H9 (cell line): ENCODE measurements at regions not wholly inside any gene's neighbourhood (a gene's known extent, or its start where the extent isn't known, plus 50 kb on each side); places are given as distances from the start of the nearest gene placed in this dataset.

ENCODE experiments used
- DNase-seq: peaks from one replicate; pipeline ENCODE4 v3.0.0-alpha.2; 2017
- H2AFZ ChIP-seq: one replicate; pipeline ENCODE4 v1.6.1; 2013; ENCODE audit warnings: mild to moderate bottlenecking, low read length, control low read depth, moderate library complexity
- H2AK5ac ChIP-seq: 2 replicates; pipeline ENCODE4 v1.6.1; 2013; ENCODE audit warnings: low read length, control low read depth, mixed read lengths; ENCODE audit not compliant: insufficient read length
- H2BK120ac ChIP-seq: one replicate; pipeline ENCODE4 v1.6.1; 2013; ENCODE audit warnings: low read depth, mild to moderate bottlenecking, low read length, control low read depth, inconsistent platforms; ENCODE audit not compliant: poor library complexity, severe bottlenecking
- H2BK12ac ChIP-seq: 2 replicates; pipeline ENCODE4 v1.6.1; 2013; ENCODE audit warnings: low read length, control low read depth, mixed read lengths, low read depth; ENCODE audit not compliant: insufficient read length
- H2BK15ac ChIP-seq: 2 replicates; pipeline ENCODE4 v1.6.1; 2013; ENCODE audit warnings: low read depth, low read length, control low read depth
- H2BK20ac ChIP-seq: one replicate; pipeline ENCODE4 v1.6.1; 2013; ENCODE audit warnings: low read depth, mild to moderate bottlenecking, low read length, control low read depth, inconsistent platforms; ENCODE audit not compliant: poor library complexity, severe bottlenecking
- H2BK5ac ChIP-seq: 2 replicates; pipeline ENCODE4 v1.6.1; 2013; ENCODE audit warnings: low read length, control low read depth, mixed read lengths; ENCODE audit not compliant: insufficient read length
- H3K14ac ChIP-seq: 2 replicates; pipeline ENCODE4 v1.6.1; 2013; ENCODE audit warnings: low read length, control low read depth; ENCODE audit not compliant: insufficient read depth
- H3K18ac ChIP-seq: 2 replicates; pipeline ENCODE4 v1.6.1; 2013; ENCODE audit warnings: low read depth, mild to moderate bottlenecking, mixed read lengths, low read length, control low read depth; ENCODE audit not compliant: insufficient read length
- H3K23ac ChIP-seq: 2 replicates; pipeline ENCODE4 v1.6.1; 2013; ENCODE audit warnings: low read length, control low read depth, mixed read lengths, low read depth; ENCODE audit not compliant: insufficient read length
- H3K23me2 ChIP-seq: 2 replicates; pipeline ENCODE4 v1.6.1; 2013; ENCODE audit warnings: low read depth, mild to moderate bottlenecking, mixed read lengths, low read length, control low read depth; ENCODE audit not compliant: insufficient read length, poor library complexity, severe bottlenecking
- H3K27ac ChIP-seq: 2 replicates; pipeline ENCODE4 v1.5.1; 2013; ENCODE audit warnings: low read length, control low read depth, mixed read lengths, low read depth; ENCODE audit not compliant: insufficient read length
- H3K27me3 ChIP-seq: 2 replicates; pipeline ENCODE4 v1.6.1; 2013; ENCODE audit warnings: low read length, control low read depth, inconsistent platforms; ENCODE audit not compliant: insufficient read depth
- H3K4ac ChIP-seq: 2 replicates; pipeline ENCODE4 v1.6.1; 2013; ENCODE audit warnings: low read depth, mild to moderate bottlenecking, control low read depth, inconsistent platforms, low read length, moderate library complexity
- H3K4me1 ChIP-seq: 2 replicates; pipeline ENCODE4 v1.6.1; 2013; ENCODE audit warnings: low read length, control low read depth, inconsistent platforms; ENCODE audit not compliant: insufficient read depth
- H3K4me2 ChIP-seq: 2 replicates; pipeline ENCODE4 v1.6.1; 2013; ENCODE audit warnings: low read length, control low read depth, mixed read lengths; ENCODE audit not compliant: insufficient read length, insufficient read depth
- H3K56ac ChIP-seq: 2 replicates; pipeline ENCODE4 v1.6.1; 2013; ENCODE audit warnings: low read depth, mild to moderate bottlenecking, mixed read lengths, low read length, control low read depth; ENCODE audit not compliant: insufficient read length
- H3K79me1 ChIP-seq: 2 replicates; pipeline ENCODE4 v1.6.1; 2013; ENCODE audit warnings: low read depth, mild to moderate bottlenecking, moderate library complexity, low read length, control low read depth, inconsistent platforms; ENCODE audit not compliant: insufficient read depth, poor library complexity, severe bottlenecking
- H3K79me2 ChIP-seq: 2 replicates; pipeline ENCODE4 v1.6.1; 2013; ENCODE audit warnings: low read length, control low read depth, inconsistent platforms; ENCODE audit not compliant: insufficient read depth
- H3K9ac ChIP-seq: 2 replicates; pipeline ENCODE4 v1.6.1; 2013; ENCODE audit warnings: low read length, control low read depth, mixed read lengths; ENCODE audit not compliant: insufficient read length; ENCODE audit errors: extremely low read depth
- H3K9me3 ChIP-seq: one replicate; pipeline ENCODE4 v1.6.1; 2013; ENCODE audit warnings: low read depth, low read length, inconsistent platforms; ENCODE audit not compliant: control insufficient read depth
- H3T11ph ChIP-seq: one replicate; pipeline ENCODE4 v1.6.1; 2013; ENCODE audit warnings: mild to moderate bottlenecking, low read length, control low read depth, inconsistent platforms
- H4K20me1 ChIP-seq: one replicate; pipeline ENCODE4 v1.6.1; 2013; ENCODE audit not compliant: control insufficient read depth, insufficient read length, insufficient read depth
- H4K5ac ChIP-seq: 2 replicates; pipeline ENCODE4 v1.6.1; 2013; ENCODE audit warnings: low read depth, mild to moderate bottlenecking, mixed read lengths, low read length, control low read depth; ENCODE audit not compliant: insufficient read length
- H4K8ac ChIP-seq: replicated peaks from 2 replicates; pipeline ENCODE4 v1.6.1; 2013; ENCODE audit warnings: low read length, control low read depth, mixed read lengths, low read depth; ENCODE audit not compliant: insufficient read length
- H4K91ac ChIP-seq: 2 replicates; pipeline ENCODE4 v1.6.1; 2013; ENCODE audit warnings: low read depth, mild to moderate bottlenecking, moderate library complexity, mixed read lengths, low read length, control low read depth; ENCODE audit not compliant: insufficient read length
- H3K27ac Mint-ChIP-seq, 3 experiments: 2 replicates in 2 of 3; 3 replicates in 1 of 3; pipeline ENCODE4 v1.8.0; 2020 to 2021; ENCODE audit warnings: mixed read lengths in 3 of 3, mild to moderate bottlenecking in 1 of 3, moderate library complexity in 1 of 3
- H3K27me3 Mint-ChIP-seq: 2 replicates; pipeline ENCODE4 v1.8.0; 2021; ENCODE audit warnings: low read depth, mild to moderate bottlenecking, moderate library complexity, mixed read lengths
- H3K36me3 Mint-ChIP-seq, 3 experiments: 2 replicates in 2 of 3; 3 replicates in 1 of 3; pipeline ENCODE4 v1.8.0; 2020 to 2021; ENCODE audit warnings: low read depth in 3 of 3, mixed read lengths in 3 of 3; ENCODE audit not compliant: insufficient read depth in 1 of 3
- H3K4me1 Mint-ChIP-seq, 2 experiments: 2 replicates each; pipeline ENCODE4 v1.8.0; 2020; ENCODE audit warnings: mixed read lengths in 2 of 2
- H3K4me3 Mint-ChIP-seq, 2 experiments: 2 replicates in 1 of 2; 3 replicates in 1 of 2; pipeline ENCODE4 v1.8.0; 2020 to 2021; ENCODE audit warnings: mild to moderate bottlenecking in 2 of 2, mixed read lengths in 2 of 2, moderate library complexity in 1 of 2
- H3K9me3 Mint-ChIP-seq, 2 experiments: 2 replicates in 1 of 2; 3 replicates in 1 of 2; pipeline ENCODE4 v1.8.0; 2020; ENCODE audit warnings: mild to moderate bottlenecking in 2 of 2, mixed read lengths in 2 of 2, moderate library complexity in 1 of 2
- CTCF ChIP-seq: fragments of 200-600 bp; sonication (generic); conservative IDR thresholded peaks from 3 replicates; pipeline ENCODE4 v1.8.0; 2021; ENCODE audit warnings: antibody characterized with exemption, mild to moderate bottlenecking
- WGBS: extraction: QIAGEN DNeasy Blood & Tissue Kit; methylation state at CpG from one replicate; pipeline ENCODE4 v1.1.7; 2013; ENCODE audit warnings: missing lambda C conversion rate, low lambda C conversion rate, mixed read lengths; ENCODE audit not compliant: insufficient read length; ENCODE audit errors: extremely low coverage; 5-methylcytosine and 5-hydroxymethylcytosine counted together

GRCh38 chr2:128452024-128452411 lies 133.3 kb upstream of the HS6ST1 start:
- H4K5ac ChIP-seq, result no peak overlapping the region
- H3K4me1 Mint-ChIP-seq, result peaks cover 0 to 3% of the 10 kb centered on the region in 2 experiments; a peak in 2 of 4 replicates
- peak; percentile 5 for DNase-seq
- no peak overlapping the region for H3T11ph ChIP-seq
- no peaks in the 10 kb centered on the region for H4K20me1 ChIP-seq
- H4K91ac ChIP-seq, result no peak overlapping the region
- WGBS, result no CpG with 5 or more reads among the region's 1 CpG
- H3K27ac Mint-ChIP-seq, result no peak overlapping the region; a peak in 1 of 7 replicates
- no peak overlapping the region for H2BK20ac ChIP-seq
- no peak overlapping the region for H3K4ac ChIP-seq
- H2AFZ ChIP-seq, result no peak overlapping the region
- no peak overlapping the region for H3K27ac ChIP-seq
- H3K23me2 ChIP-seq, result no peaks in the 10 kb centered on the region
- H3K18ac ChIP-seq, result no peak overlapping the region
- H3K4me2 ChIP-seq, result no peak overlapping the region
- H2BK12ac ChIP-seq, result no peak overlapping the region
- peaks cover 0 to 10% (median 0%) of the 10 kb centered on the region in 3 experiments; a peak in 2 of 7 replicates for H3K36me3 Mint-ChIP-seq
- no peaks in the 10 kb centered on the region for H3K4me1 ChIP-seq
- no peak overlapping the region for H3K14ac ChIP-seq
- H3K4me3 Mint-ChIP-seq, result 0 out of 5 replicates have a peak overlapping the region, but pooled peaks of 1 of the 2 experiments have one; percentile 13
- no peak overlapping the region for H2BK15ac ChIP-seq
- no peak overlapping the region for H4K8ac ChIP-seq
- H3K27me3 ChIP-seq, result no peaks in the 10 kb centered on the region
- no peak overlapping the region for H2BK5ac ChIP-seq
- no peaks in the 10 kb centered on the region for H3K79me2 ChIP-seq
- H3K79me1 ChIP-seq, result no peaks in the 10 kb centered on the region
- no peaks in the 10 kb centered on the region for H3K9me3 ChIP-seq
- no peak overlapping the region for H2BK120ac ChIP-seq
- no peak overlapping the region for H3K23ac ChIP-seq
- no peak for TF ChIP-seq CTCF
- no peak overlapping the region for H3K9ac ChIP-seq
- H3K56ac ChIP-seq, result no peak overlapping the region
- peaks cover 11% of the 10 kb centered on the region for H3K27me3 Mint-ChIP-seq
- H2AK5ac ChIP-seq, result no peak overlapping the region
- peaks cover 10 to 16% of the 10 kb centered on the region in 2 experiments; a peak in 4 of 5 replicates for H3K9me3 Mint-ChIP-seq
